SW480 (cell line): ENCODE measurements at regions not wholly inside any gene's neighbourhood (a gene's known extent, or its start where the extent isn't known, plus 50 kb on each side); places are given as distances from the start of the nearest gene placed in this dataset.
A peak's percentile ranks its signal among the peaks of the same experiment; 100 is the strongest.
"Not testable (repeated sequence)": the region's sequence is repeated elsewhere in the genome, so short reads cannot be mapped to it uniquely, and the experiment has no call there.

Source experiments
- DNase-seq: peaks from one replicate; pipeline ENCODE4 v3.0.0-alpha.2; 2016; ENCODE audit warnings: low spot score

DNA sequence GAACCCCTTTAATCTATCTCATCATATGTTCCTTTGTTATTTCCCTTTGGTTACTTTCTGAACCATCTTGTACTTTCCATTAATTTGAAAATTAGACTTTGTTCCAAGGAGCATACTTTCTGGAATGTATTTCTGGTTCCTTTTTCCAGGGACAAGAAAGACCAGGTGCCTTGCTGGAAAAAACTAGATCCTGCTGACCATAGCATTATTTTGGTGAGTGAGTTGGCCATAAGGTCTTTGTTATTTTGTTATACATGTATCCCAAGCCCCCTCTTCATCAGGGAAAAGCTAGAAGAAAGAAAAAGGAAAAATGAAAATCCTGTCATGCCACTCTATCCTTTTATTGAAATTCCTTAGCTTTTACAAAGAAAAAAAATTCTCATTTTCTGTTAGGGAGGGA lies 228.1 kb upstream of the TFPI start:
- DNase-seq: no peak

DNA sequence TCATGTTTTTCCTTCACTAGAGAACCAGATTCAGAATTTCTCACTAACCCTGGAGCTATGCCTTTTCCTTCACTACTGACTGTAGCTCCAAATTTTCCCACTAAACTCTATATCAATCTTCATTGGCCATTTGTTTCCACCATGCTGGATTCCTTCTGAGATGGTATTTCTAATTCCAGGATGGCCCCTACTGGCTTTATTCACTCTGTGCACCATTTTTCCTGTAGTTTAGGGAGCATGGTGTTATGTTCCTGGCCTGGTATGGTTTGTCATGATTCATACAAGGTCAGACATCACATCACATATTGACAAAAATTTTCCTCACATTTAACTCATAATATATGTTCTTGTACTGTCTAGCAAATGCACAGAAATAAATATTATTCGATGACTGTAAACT lies 229.2 kb upstream of the TFPI start:
- no peak for DNase-seq

DNA sequence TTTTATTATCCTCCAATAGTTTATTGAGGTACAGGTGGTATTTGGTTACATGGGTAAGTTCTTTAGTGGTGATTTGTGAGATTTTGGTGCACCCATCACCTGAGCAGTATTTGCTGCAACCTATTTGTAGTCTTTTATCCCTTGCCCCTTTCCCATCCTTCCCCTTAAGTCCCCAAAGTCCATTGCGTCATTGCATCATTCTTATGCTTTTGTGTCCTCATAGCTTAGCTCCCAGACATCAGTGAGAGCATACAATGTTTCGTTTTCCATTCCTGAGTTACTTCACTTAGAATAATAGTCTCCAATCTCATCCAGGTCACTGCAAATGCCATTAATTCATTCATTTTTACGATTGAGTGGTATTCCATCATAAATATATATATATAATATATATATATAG lies 229.9 kb upstream of the TFPI start:
- not testable (repeated sequence) for DNase-seq

DNA sequence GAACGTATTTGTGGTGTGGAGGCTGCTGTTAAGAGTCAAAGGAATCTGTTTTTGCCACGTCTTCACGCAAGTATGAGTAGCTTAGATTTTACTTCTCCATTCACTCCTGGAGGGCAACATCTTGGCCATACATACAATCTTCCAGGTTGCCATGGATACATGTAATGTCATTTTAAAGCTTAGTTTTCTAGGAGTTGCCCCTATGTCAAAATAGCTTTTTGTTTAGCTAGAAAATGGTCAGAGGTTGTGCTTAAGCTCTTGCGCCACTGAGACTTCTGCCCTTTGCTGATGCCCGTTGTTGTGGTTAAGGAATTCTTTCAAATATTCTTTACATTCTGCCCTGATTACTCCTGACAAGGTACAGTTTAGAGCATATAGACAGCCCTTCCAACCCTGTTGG lies 245.4 kb upstream of the TFPI start:
- no peak for DNase-seq

DNA sequence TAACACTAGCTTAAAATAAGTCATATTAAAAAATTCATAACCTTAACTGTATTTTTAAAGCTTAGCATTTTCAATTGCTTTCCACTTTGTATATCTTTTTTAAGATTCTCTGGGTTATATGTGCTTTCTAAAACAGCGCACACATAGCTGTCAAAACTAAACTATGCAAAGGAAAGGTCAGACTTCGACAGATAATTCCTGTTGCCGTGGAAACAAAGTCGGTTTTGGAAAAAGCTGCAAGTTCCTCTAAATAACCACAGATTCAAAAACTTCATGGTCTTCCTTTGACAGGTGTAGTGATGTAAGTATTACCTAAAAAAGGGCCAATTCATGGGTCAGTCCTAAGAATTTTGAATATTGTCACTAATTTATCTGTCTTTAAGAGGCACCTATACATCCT lies 249.6 kb upstream of the TFPI start:
- DNase-seq: no peak

DNA sequence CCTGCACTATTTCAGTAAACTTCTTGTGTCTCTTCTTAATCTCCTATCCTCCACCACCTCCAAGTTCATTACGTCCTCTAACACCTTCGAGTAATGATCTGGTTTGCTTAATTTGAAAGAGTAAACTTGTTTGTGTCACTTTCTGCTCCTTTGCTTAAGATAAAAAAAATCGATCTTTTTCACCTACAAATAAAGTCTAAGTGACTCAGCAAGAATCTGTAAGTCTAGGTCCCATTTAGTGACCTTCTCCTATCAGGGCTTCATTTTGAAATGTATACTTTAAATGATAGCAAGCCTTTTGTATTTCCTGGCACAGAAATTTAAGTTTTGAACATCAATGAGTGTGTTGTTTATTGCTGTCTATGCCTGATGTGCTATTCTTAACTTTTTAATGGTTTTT lies 260.9 kb upstream of the TFPI start:
- DNase-seq: no peak

DNA sequence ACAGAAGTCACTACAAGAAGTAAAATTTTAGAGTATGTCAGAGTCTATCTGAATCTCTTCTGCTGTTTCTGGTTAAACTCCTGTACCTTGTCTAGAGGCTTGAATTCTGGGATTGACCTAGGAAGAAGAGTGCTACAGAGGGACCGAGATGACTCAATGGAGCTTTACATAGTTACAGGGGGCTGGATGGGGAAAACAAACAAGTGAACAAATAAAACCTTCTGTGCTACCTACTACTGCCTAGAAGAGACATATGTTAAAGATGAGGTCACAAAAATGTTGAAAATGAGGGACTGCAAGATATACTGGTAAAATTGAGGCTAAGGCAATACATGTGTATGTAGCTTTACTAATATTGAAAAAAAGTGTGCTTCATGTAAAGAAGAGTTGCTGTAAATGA lies 265.4 kb upstream of the TFPI start:
- no peak for DNase-seq

DNA sequence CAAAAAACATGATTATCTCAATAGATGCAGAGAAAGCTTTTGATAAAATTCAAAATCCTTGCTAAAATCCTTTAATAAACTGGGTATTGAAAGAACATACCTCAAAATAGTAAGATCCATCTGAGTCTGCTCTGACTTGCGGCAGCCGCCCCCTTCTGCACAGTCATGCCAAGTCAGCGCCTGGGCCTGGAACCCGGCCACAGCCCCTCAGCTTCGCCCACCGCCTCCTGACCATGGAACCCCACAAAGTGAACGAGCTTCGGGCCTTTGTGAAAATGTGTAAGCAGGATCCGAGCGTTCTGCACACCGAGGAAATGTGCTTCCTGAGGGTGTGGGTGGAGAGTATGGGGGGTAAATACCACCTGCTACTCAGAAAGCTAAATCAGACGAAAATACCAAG lies 270.9 kb upstream of the TFPI start:
- no peak for DNase-seq

DNA sequence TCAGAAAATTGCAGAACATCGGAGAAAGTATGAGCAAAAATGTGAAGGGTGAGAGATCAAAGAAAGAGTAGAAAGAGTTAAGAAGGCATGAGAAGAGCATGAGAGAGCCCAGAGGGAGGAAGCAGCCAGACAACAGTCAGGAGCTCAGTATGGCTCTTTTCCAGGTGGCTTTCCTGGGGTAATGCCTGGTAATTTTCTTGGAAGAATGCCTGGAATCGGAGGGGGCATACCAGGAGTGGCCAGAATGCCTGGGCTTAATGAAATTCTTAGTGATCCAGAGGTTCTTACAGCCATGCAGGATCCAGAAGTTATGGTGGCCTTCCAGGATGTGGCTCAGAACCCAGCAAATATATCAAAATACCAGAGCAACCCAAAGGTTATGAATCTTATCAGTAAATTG lies 271.8 kb upstream of the TFPI start:
- DNase-seq: no peak

DNA sequence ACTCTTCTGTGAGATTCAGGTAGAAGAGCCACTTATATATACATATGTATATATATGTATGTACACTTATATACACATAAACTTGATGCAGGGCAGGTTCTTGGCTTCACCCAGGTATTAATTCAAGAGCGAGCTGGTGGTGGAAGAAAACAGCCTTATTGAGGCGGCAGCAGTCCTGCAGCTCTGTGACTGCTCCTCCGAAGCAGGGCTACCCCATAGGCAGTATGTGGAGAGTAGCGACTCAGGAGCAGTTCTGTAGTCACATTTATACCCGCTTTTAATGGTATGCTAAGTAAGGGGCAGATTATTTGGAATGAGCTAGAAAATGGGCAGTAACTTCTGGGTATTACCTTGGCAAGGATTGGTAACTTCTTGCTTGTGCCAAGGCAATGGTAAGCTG lies 280.6 kb upstream of the TFPI start:
- DNase-seq: no peak

DNA sequence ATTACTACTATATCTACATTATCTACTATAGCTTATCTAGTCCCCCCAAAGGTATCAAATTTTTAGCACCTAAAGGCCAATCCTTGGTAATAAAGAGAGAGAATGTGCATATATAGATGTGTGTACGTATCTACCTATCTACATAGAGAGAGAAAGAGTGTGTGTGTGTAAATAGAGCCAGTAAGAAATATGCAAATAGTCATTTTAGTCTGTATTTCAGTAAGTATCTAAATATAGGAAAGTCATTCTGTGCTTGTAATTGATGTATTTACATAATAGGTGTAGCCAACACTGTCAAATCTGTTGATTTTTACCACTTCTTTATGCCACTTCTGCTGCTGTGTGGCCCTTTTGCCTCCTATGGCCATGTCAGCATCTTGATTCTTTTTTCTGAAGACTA lies 284.5 kb upstream of the TFPI start:
- DNase-seq: no peak

DNA sequence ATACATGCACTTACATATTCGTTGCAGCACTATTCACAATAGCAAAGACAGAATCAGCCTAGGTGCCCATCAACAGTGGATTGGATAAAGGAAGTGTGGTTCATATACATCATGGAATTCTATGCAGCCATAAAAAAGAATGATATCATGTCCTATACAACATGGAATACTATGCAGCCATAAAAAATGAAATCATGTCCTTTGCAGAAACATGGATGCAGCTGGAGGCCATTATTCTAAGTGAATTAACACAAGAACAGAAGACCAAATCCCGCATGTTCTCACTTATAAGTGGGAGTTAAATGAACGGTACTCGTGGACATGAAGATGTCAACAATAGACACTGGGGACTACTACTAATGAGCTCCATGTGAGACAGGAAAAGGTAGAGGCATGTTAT lies 288.1 kb upstream of the TFPI start:
- no peak for DNase-seq

DNA sequence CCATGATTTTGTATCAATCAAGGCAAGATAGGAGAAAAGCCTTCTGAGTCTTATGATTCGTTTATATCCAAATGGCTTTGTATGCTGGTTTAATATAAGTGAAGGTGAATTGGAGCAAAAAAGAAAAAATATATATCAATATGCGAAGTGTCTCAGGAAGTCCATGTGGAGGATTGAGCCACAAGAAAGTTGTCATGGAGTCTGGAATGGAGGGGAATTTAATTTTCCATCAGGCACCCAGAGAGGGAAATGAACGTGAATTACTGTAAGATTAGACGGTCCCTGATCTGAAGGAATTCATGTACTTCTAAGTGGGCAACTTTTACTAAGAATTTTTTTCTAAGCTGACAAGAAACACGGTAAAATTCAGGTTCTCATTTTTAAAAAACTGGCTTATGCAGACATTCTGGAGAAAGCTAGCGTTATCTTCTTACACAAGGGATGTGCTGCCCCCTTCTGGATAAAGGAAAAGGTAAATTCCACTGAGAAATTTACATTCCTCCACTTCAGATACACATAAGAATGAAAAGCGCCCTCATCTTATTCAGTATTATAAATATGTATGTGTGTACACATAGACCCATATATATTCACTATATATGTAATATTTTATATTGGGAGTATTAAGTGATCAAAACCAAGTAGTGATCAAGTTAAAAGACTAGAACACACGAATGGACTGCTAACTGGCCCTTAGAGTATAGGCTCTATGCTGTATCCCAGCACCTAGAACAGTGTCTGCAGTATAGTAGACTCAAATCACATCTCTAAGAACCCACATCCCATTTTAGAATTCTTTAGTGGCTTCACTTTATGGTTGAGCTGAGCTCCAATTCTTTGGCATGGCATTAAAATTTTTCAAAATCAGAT lies 289.0 kb upstream of the TFPI start:
- DNase-seq: peak; percentile 28

DNA sequence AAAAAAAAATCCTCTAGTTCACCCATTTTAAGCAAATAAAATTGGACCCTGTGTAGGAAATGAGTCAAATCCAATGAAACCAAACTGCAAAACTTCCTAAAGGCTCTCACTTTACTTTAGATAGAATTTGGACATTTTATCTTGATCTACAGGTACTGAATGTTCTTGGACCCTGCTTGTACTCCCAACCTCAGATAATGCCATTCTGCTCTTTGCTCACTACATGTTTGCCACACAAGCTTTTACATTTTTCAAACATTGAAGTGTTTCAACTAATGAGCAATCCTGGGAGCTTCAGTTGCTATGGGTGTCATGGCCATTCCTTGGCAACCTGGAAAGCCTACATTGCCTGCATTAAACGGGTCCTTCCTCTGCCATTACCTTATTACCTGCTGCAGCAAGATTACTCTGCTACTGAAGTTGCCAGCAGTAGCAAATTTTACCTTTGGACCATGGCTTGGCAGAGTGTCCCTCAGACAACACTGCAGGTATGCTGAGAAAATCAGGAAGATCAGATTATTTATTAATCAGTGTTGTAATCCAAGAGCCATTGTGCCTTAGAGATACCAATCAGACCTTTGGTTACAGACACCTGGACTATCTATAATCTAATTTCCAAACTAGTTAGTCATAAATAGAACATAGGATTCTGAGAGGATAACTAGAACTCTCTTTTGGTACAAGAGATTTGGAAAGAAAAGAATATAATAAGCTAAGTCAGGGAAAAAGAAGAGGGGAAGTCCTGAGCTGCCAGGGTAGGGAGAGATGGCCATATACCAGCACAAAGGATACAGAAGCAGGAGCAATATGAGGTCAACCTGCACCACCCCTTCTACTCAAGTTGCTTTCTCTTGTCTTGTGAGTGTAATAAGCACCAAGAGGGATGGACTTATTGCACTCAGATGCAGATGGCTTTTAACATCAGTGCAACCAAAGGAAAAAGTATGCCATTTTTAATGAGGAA lies 293.3 kb upstream of the TFPI start:
- no peak for DNase-seq

DNA sequence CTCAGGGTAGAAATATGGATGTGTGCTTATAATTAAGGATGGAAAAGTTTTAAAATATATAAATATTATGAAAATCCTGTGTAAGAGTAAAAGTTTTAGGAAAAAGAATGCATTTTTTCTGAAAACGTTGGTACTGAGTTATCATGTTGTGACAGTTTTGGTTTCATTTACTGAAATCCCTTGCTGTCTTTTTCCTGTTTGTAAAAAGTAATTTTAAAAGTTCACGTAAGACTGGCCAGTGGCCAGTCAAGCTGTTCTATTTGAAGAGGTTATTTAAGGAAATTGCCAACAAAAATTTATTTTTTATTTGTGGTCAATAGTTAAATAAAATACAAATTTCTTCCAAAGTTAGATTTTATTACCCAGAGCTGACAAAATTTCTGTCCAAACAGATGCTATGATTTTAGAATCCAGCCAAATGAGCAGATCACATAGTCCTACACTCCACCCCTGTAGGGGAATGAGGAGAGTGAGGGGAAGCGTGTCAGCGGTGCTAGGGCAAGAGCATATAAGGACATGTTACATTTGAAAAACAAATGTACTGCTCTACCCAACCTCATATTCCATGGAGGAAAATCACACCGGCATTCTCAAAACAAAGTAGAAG lies 297.8 kb upstream of the TFPI start:
- no peak for DNase-seq

DNA sequence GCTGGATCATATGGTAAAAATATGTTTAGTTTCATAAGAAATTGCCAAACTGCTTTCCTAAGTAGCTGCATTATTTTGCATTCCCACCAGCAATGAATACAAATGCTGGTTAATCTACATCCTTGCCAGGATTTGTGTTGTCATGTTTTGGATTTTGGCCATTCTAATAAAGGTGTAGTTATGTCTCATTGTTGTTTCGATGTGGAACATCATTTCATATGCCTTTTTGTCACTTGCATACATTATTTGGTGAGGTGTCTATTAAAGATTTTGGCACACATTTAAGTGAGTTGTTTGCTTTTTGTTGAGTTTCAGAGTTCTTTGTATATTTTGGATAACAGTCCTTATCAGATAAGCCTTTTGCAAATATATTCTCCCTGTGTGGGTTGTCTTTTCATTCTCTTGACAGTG lies 299.2 kb upstream of the TFPI start:
- DNase-seq: no peak

DNA sequence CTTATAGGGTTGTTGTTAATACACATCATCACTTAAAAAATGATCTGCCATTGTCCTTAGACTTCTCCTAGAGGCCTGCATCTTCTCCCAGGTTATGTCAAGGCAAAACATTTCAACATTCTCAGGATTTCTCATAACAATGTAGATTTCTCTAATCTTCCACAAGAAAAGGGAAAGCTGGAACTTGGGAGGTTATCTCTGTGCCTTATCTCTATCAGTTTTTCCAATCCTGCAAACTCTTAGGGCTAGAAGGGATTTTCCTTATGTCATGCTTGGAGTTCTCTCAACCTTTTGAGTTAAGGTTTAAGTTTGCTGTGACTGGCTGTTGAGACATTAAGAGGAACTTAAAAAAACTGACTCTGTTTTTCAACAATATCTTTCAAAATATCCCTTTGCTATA lies 300.6 kb upstream of the TFPI start:
- no peak for DNase-seq

DNA sequence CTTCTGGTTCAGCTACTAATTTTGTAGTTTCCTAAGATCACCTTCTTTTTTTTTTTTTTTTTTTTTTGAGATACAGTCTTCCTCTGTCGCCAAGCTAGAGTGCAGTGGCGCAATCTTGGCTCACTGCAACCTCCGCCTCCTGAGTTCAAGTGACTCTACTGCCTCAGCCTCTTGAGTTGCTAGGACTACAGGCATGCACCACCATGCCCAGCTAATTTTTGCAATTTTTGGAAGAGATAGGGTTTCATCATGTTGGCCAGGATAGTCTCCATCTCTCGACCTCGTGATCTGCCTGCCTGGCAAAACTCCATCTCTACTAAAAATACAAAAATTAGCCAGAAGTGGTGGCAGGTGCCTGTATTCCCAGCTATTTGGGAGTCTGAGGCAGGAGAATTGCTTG lies 301.5 kb upstream of the TFPI start:
- DNase-seq: no peak

DNA sequence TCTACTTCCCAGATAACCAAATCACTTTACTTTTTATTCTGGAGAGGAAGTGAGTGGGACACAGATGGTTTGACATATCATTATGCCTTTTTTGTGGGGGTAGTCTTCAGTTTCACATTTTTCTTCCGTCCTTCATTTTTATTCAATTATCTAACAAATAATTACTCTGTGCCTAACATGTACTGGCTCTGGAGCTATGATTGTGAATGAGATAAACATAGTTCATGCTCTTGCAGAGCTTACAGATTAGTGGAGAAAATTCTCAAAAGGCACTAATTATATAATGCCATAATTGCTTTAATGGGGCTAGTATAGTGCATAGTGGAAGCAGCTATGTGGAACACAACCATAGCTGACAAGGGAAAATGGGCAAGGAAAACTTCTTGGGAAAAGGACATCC lies 303.6 kb upstream of the TFPI start:
- DNase-seq: no peak

DNA sequence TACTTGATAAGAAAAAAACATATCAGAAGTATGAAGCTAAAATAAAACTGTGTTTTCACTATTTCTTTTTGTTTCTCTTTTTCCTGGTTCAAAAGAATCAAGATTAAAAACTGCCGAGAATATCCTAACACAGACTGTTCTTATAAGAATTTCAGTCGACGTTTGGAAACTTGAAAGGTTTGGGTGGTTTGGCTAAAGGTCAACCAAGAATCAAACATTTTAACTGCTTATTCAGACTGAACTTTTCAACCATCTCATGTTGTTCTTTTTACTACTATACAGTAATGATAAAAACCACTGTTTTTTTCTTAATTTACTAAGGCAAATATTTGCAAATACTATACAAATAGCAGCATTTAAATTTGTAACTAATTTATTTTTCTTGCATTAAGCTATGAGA lies 308.5 kb upstream of the TFPI start:
- DNase-seq: no peak

DNA sequence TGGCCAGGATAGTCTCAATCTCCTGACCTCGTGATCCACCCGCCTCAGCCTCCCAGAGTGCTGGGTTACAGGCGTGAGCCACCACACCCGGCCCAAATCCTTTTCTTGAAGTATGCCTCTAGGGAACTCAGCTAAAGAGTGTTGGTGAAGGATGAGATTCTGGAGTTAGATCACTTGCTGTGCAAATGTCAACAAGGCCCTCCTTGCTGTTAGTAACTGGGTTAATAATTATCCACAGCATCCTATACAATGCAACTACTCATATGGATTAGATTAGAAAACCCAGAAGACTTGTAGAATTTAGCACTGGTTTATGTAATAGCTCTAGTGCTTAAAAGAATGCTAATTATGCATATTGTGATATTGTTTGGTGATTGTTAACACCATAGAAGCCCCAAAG lies 310.8 kb upstream of the TFPI start:
- DNase-seq: no peak

DNA sequence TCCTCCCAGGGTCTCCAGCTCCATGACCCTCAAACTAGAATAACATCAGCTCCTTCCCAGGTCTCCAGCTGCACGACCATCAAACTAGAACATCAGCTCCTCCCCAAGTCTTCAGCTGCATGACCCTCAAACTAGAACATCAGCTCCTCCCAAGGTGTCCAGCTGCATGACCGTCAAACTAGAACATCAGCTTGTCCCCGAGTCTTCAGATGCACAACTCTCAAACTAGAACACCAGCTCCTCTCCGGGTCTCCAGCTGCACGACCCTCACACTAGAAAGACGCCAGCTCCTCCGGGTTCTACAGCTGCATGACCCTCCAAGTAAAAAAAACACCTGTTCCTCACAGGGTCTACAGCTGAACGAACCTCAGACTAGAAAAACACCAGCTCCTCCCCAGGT lies 312.9 kb upstream of the TFPI start:
- no peak for DNase-seq

DNA sequence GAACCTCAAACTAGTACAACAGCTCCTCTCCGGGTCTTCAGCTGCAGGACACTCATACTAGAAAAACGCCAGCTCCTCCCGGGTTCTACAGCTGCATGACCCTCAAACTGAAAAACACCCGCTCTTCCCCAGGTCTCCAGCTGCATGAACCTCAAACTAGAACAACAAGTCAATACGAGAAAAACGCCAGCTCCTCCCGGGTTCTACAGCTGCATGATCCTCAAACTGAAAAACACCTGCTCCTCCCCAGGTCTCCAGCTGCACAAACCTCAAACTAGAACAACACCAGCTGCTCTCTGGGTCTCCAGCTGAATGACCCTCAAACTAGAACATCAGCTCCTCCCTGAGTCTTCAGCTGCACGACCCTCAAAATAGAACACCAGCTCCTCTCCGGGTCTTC lies 315.0 kb upstream of the TFPI start:
- DNase-seq: no peak
